ENCODE measurements at regions not wholly inside any gene's neighbourhood (a gene's known extent, or its start where the extent isn't known, plus 50 kb on each side); places are given as distances from the start of the nearest gene placed in this dataset.

DNA sequence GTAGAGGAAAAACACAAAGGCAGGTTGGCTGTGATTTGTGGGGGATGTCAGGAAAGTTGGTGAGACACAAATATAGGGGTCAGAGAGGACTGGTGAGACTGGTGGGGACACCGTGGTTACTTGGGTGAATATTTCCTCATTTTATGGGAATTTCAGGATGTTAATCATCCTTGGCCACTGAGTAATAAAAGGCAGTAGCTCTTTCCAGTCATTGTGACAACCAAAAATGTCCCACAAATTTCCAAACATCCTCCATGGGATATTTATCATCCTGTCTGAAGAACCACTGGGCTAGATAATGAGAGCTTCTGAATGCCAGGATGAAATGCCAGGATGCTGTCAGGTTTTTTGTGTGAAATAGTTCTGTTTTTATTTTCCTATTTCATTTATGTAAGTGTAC is 374.1 kb downstream of the CD109 start:
- no peak for TF ChIP-seq POLR2A (IDR thresholded peaks at IDR 0.05; ENCODE audit: low read length)
- no peak for TF ChIP-seq GATA1 (IDR thresholded peaks at IDR 0.05; ENCODE audit: low read depth, low read length)

Data from erythroblast (primary cell).